Lung (tissue), 11 donors: ENCODE measurements at regions not wholly inside any gene's neighbourhood (a gene's known extent, or its start where the extent isn't known, plus 50 kb on each side); places are given as distances from the start of the nearest gene placed in this dataset.

Experiments used
- ATAC-seq: fragments of 200-7000 bp; cut with Tn5 transposase; one replicate; pipeline ENCODE4 v1.9.1; 2020; ENCODE audit warnings: moderate number of reproducible peaks; ENCODE audit not compliant: insufficient read depth, low FRiP score
- DNase-seq, 3 donors: peaks; one replicate each; pipeline ENCODE4 v3.0.0-alpha.2; 2013 to 2017
- H3K27ac ChIP-seq, 2 donors: one replicate each; pipeline ENCODE4 v1.5.1; 2013; ENCODE audit warnings: mild to moderate bottlenecking in 2 of 2, moderate library complexity in 2 of 2, control low read depth in 1 of 2, inconsistent platforms in 1 of 2, low read depth in 1 of 2, low read length in 1 of 2
- H3K27me3 ChIP-seq, 3 donors: one replicate each; pipeline ENCODE4 v1.5.1; 2013; ENCODE audit warnings: low read length in 2 of 3; ENCODE audit not compliant: control insufficient read depth in 3 of 3, insufficient read depth in 3 of 3
- H3K36me3 ChIP-seq, 4 donors: one replicate each; pipeline ENCODE4 v1.5.1; 2013; ENCODE audit warnings: low read length in 4 of 4, mild to moderate bottlenecking in 1 of 4, moderate library complexity in 1 of 4; ENCODE audit not compliant: control insufficient read depth in 4 of 4, insufficient read depth in 4 of 4
- H3K4me1 ChIP-seq, 5 donors: one replicate each; pipeline ENCODE4 v1.5.1; 2013; ENCODE audit warnings: low read length in 5 of 5, mild to moderate bottlenecking in 2 of 5, moderate library complexity in 1 of 5; ENCODE audit not compliant: control insufficient read depth in 5 of 5, insufficient read depth in 5 of 5
- H3K4me3 ChIP-seq: one replicate; pipeline ENCODE4 v1.5.1; 2013; ENCODE audit warnings: mild to moderate bottlenecking, control low read depth, moderate library complexity
- H3K9ac ChIP-seq, 2 donors: one replicate each; pipeline ENCODE4 v1.5.1; 2013; ENCODE audit warnings: low read length in 2 of 2, control low read depth in 1 of 2; ENCODE audit not compliant: insufficient read depth in 1 of 2
- H3K9me3 ChIP-seq, 4 donors: one replicate each; pipeline ENCODE4 v1.5.1; 2013; ENCODE audit warnings: low read length in 3 of 4, mild to moderate bottlenecking in 1 of 4, moderate library complexity in 1 of 4; ENCODE audit not compliant: control insufficient read depth in 4 of 4, insufficient read depth in 3 of 4
- whole genome bisulfite sequencing, 2 donors: extraction: QIAGEN DNeasy Blood & Tissue Kit; methylation state at CpG; one replicate each; pipeline ENCODE4 v1.1.7; 2013; 5-methylcytosine and 5-hydroxymethylcytosine counted together
- TF ChIP-seq, protein P1 (sequence below): IDR thresholded peaks from 2 replicates; pipeline ENCODE4 v1.5.1; 2012; ENCODE audit warnings: mild to moderate bottlenecking; ENCODE audit errors: control extremely low read depth, extremely low read depth
- donor health status: control.
- donor health status: control.
- donor health status: Bipolar disorder and iron deficiency.
- donor health status: healthy.
- donor health status: DM: yes; HTN: yes; CAD: no.

DNA sequence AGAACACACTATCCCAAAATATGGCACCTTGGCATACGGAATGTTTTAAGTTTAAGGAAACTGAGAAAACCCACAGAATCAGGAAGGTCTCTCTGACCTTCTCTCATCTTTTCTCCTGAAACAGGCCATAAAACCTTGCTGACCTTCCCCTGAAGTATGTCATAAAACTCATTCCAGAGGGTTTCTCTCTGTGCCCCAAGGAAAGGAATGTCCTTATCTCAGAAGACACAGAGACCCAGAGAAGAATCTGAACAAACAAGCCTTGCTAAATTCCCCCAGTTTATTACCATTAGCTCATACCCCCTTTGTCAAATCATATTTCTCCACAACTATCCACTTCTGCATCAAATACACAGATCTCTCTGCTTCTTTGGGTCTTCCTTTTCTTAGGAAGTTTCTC, 603.1 kb downstream of the MCTP2 start:
- peaks cover 0 to 10% (median 0%) of the 10 kb centered on the region in 4 donors for H3K9me3 ChIP-seq
- H3K27ac ChIP-seq: no peak overlapping the region
- ATAC-seq (no peak), DNase-seq (no peak)
- peaks cover 0 to 7% (median 0%) of the 10 kb centered on the region in 5 donors for H3K4me1 ChIP-seq
- no peaks in the 10 kb centered on the region for H3K27me3 ChIP-seq
- WGBS, 2 donors: 97 to 100% methylated on average over 1 of the region's 1 CpG
- TF ChIP-seq, protein P1, sequence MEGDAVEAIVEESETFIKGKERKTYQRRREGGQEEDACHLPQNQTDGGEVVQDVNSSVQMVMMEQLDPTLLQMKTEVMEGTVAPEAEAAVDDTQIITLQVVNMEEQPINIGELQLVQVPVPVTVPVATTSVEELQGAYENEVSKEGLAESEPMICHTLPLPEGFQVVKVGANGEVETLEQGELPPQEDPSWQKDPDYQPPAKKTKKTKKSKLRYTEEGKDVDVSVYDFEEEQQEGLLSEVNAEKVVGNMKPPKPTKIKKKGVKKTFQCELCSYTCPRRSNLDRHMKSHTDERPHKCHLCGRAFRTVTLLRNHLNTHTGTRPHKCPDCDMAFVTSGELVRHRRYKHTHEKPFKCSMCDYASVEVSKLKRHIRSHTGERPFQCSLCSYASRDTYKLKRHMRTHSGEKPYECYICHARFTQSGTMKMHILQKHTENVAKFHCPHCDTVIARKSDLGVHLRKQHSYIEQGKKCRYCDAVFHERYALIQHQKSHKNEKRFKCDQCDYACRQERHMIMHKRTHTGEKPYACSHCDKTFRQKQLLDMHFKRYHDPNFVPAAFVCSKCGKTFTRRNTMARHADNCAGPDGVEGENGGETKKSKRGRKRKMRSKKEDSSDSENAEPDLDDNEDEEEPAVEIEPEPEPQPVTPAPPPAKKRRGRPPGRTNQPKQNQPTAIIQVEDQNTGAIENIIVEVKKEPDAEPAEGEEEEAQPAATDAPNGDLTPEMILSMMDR: no peak
- no peak overlapping the region for H3K9ac ChIP-seq
- H3K36me3 ChIP-seq: no peaks in the 10 kb centered on the region
- H3K4me3 ChIP-seq: no peak overlapping the region

DNA sequence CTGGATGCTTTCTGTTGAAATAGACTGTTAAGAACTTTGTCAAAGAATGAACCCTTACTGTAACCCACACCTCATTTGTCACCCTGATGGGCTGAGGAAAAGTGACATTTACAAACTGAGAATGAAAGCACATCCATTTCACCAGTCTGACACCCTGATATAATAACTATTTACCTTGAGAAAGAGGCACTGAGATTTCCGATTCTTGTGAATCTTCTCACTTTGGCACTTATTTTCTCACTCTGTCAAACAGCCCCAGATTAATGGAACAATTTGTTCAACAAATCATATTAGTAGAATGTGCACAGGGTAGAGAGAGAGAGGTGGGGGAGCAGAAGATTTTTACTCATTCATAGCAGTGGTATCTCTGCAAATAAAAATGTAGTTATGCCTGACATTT, 606.9 kb downstream of the MCTP2 start:
- Histone ChIP-seq H3K27me3 (no peaks in the 10 kb centered on the region), H3K27ac (no peak overlapping the region), H3K4me1 (peaks cover 0 to 7% (median 0%) of the 10 kb centered on the region in 5 donors), H3K9me3 (peaks cover 0 to 7% (median 3%) of the 10 kb centered on the region in 4 donors), H3K36me3 (no peaks in the 10 kb centered on the region), H3K9ac (no peak overlapping the region), H3K4me3 (no peak overlapping the region)
- ATAC-seq (no peak), DNase-seq (peak in 1 of 3 donors; percentile 33)
- WGBS, 2 donors: 72 to 75% methylated on average over 1 of the region's 1 CpG
- TF ChIP-seq, protein P1: no peak

DNA sequence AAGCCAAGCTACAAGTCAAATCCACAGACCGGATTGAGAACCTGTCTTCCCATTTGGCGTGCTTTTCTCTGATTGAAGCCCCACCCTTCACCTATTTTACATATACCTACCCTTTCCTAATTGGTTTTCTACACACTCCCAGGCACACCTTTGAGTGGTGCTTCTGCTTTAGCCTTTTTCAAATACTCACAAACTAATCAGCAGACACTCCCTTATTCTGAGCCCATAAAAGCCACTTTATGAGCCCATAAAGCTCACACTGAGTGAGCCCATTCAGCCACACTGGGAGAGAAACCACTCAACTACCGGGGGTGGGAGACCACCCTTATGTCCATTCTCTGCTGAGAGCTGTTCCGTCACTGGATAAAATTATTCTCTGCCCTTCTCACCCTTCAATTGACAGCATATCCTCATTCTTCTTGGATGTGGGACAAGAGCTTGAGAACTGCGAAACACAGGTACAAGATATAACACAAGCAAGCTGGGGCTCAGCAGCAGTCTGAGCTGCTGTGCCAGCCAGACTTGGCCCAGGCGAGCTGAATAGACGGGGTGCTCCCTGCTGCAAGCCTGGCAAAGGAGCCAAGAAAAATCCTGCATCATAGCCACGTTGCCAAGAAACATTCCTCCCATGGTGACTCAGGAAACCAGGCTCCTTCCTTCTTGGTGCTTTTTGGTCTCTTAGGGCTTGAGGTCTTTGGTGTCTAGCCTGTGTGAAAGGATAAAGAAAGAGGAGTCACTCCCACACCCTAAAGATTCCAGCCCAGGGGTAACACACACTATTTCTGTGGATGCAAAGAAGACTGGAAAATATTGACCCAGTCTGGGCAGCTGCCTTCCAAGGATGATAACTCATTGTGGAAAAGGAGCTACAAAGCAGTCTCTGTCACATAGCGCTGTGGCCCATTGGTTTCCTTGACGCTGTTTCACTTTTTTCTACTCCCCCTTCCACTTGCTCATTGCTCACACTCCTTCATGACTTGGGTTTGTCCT, 609.7 kb downstream of the MCTP2 start:
- no peak overlapping the region for H3K4me3 ChIP-seq
- H3K27me3 ChIP-seq: no peaks in the 10 kb centered on the region
- no peak overlapping the region for H3K9ac ChIP-seq
- ATAC-seq: no peak
- peaks cover 0 to 7% (median 3%) of the 10 kb centered on the region in 4 donors for H3K9me3 ChIP-seq
- TF ChIP-seq, protein P1: no peak
- H3K36me3 ChIP-seq: no peaks in the 10 kb centered on the region
- H3K27ac ChIP-seq: no peak overlapping the region
- peaks cover 0 to 21% (median 0%) of the 10 kb centered on the region in 5 donors for H3K4me1 ChIP-seq
- WGBS, 2 donors: 90 to 92% methylated on average over 10 of the region's 10 CpGs
- DNase-seq: no peak
